Neural cell (in vitro differentiated cells): ENCODE measurements at regions not wholly inside any gene's neighbourhood (a gene's known extent, or its start where the extent isn't known, plus 50 kb on each side); places are given as distances from the start of the nearest gene placed in this dataset.

ENCODE experiments used
- EP300 ChIP-seq: fragments of 450-650 bp; conservative IDR thresholded peaks from 2 replicates; pipeline ENCODE4 v1.6.1; 2014; ENCODE audit warnings: antibody characterized with exemption, mild to moderate bottlenecking, moderate library complexity; ENCODE audit not compliant: poor library complexity, severe bottlenecking
- EZH2 ChIP-seq: fragments of 200-600, 300-800 bp; shearing (Covaris generic), sonication (generic); IDR thresholded peaks from 2 replicates; pipeline ENCODE4 v1.6.1; 2014; ENCODE audit warnings: antibody characterized with exemption, low read length, borderline replicate concordance, mild to moderate bottlenecking; ENCODE audit not compliant: insufficient read depth, poor library complexity, severe bottlenecking
- POLR2AphosphoS5 ChIP-seq: IDR thresholded peaks from 2 replicates; pipeline ENCODE4 v1.6.1; 2012
- TF ChIP-seq, protein P1 (sequence below): fragments of 450-650 bp; IDR thresholded peaks from 2 replicates; pipeline ENCODE4 v1.5.1; 2014; ENCODE audit warnings: antibody characterized with exemption, mild to moderate bottlenecking, moderate library complexity; ENCODE audit not compliant: poor library complexity, severe bottlenecking

DNA sequence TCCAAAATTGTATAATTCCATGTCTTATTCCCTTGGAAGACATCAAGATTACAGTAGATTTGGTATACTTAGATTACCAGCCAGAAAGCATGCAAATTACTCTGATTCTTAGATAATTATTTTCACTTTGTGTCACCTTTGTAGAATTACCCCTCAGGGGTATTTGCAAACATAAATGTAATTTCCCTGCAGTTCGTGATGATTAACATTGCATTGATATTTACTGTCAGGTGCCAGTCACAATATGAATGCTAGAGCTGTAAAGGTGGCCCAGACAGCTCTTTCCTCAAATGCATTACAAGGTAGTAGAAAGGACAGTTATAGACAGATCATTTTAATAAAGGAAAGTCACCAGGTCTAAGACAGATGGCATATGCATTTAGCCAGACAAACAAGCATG is 1537.5 kb upstream of the PIK3C3 start:
- TF ChIP-seq, protein P1, sequence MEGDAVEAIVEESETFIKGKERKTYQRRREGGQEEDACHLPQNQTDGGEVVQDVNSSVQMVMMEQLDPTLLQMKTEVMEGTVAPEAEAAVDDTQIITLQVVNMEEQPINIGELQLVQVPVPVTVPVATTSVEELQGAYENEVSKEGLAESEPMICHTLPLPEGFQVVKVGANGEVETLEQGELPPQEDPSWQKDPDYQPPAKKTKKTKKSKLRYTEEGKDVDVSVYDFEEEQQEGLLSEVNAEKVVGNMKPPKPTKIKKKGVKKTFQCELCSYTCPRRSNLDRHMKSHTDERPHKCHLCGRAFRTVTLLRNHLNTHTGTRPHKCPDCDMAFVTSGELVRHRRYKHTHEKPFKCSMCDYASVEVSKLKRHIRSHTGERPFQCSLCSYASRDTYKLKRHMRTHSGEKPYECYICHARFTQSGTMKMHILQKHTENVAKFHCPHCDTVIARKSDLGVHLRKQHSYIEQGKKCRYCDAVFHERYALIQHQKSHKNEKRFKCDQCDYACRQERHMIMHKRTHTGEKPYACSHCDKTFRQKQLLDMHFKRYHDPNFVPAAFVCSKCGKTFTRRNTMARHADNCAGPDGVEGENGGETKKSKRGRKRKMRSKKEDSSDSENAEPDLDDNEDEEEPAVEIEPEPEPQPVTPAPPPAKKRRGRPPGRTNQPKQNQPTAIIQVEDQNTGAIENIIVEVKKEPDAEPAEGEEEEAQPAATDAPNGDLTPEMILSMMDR = no peak
- TF ChIP-seq EZH2 (no peak), EP300 (peak; percentile 90), POLR2AphosphoS5 (peak; percentile 98)
